ENCODE measurements at regions not wholly inside any gene's neighbourhood (a gene's known extent, or its start where the extent isn't known, plus 50 kb on each side); places are given as distances from the start of the nearest gene placed in this dataset.

DNA sequence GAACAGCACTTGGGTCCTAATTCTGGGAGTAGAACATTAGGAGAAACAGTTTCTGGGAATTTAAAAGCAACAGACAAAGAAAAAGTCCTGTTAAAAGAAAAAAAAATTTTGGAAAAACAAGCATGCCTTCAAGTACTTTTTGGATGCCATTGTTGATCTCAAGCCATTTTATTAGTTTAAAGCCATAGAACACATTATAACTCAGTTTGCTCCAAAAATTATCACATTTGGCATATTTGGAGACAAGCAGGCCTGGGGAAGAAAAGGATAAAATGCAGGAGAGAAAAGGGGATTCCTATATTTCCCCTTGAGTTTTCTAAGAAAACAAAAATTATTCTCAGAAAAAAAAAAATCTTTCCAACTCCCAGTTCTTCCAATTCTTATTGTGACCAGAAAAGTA, 146.8 kb downstream of the TENT5C start (continued):
- TF ChIP-seq, protein P1, sequence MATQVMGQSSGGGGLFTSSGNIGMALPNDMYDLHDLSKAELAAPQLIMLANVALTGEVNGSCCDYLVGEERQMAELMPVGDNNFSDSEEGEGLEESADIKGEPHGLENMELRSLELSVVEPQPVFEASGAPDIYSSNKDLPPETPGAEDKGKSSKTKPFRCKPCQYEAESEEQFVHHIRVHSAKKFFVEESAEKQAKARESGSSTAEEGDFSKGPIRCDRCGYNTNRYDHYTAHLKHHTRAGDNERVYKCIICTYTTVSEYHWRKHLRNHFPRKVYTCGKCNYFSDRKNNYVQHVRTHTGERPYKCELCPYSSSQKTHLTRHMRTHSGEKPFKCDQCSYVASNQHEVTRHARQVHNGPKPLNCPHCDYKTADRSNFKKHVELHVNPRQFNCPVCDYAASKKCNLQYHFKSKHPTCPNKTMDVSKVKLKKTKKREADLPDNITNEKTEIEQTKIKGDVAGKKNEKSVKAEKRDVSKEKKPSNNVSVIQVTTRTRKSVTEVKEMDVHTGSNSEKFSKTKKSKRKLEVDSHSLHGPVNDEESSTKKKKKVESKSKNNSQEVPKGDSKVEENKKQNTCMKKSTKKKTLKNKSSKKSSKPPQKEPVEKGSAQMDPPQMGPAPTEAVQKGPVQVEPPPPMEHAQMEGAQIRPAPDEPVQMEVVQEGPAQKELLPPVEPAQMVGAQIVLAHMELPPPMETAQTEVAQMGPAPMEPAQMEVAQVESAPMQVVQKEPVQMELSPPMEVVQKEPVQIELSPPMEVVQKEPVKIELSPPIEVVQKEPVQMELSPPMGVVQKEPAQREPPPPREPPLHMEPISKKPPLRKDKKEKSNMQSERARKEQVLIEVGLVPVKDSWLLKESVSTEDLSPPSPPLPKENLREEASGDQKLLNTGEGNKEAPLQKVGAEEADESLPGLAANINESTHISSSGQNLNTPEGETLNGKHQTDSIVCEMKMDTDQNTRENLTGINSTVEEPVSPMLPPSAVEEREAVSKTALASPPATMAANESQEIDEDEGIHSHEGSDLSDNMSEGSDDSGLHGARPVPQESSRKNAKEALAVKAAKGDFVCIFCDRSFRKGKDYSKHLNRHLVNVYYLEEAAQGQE (IDR thresholded peaks at IDR 0.05; ENCODE audit: low read depth): no peak
- no peak for TF ChIP-seq SP1 (IDR thresholded peaks at IDR 0.05; ENCODE audit: low read depth)
- TF ChIP-seq ZFX (IDR thresholded peaks at IDR 0.05): no peak
- TF ChIP-seq CEBPB (IDR thresholded peaks at IDR 0.05; ENCODE audit: low read depth): no peak
- TF ChIP-seq ZNF274 (IDR thresholded peaks at IDR 0.05; ENCODE audit: low read depth, low read length): no peak
- TF ChIP-seq, protein P2, sequence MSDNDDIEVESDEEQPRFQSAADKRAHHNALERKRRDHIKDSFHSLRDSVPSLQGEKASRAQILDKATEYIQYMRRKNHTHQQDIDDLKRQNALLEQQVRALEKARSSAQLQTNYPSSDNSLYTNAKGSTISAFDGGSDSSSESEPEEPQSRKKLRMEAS (IDR thresholded peaks at IDR 0.05): no peak
- no peak for TF ChIP-seq EGR1 (IDR thresholded peaks at IDR 0.05; ENCODE audit: low read depth)

DNA sequence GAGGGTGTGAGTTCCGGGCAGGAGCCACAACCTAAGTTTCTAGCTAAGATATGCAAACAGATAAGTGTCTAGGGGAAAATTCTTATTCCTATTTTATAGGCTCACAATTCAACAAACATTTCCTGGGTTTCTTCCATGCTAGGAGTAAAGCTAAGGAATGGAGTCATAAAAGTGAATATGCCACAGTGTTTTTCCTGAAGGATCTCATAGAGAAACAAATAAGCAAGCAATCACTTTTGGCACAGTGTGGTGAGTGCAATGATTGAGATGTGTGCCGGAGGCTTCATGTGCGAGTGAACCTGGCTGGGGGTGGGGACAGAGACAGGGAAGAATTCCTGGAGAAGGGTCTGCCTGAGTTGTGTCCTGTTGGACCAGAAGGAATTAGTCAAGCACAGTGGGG, 147.4 kb downstream of the TENT5C start:
- H3K4me3 ChIP-seq (replicated peaks in 1 of 2; ENCODE audit: low read depth in 1 of 2, low read length in 2 of 2): no peak overlapping the region
- ChIA-PET CTCF (interaction anchor here (0.9 to 2.7 kb wide), 9 partner anchors 10 to 245 kb away, joined by 3 to 31 read pairs (median 5); no protein-coding TSS in a partner anchor), RAD21 (ENCODE audit: low non-redundant PET in 1 of 2, low total read pairs in 2 of 2, uncharacterized antibody in 2 of 2, unreplicated experiment in 2 of 2) (no interaction called here), POLR2A (no interaction called here)
- ATAC-seq: no peak
- H3K79me2 ChIP-seq (ENCODE audit: insufficient read depth, low read length): no peaks in the 10 kb centered on the region
- H3K27ac ChIP-seq (ENCODE audit: low read depth, low read length): no peak overlapping the region
- no peaks in the 10 kb centered on the region for H3K36me3 ChIP-seq (ENCODE audit: control insufficient read depth in 1 of 2, insufficient read depth in 2 of 2, low read length in 2 of 2)
- H4K20me1 ChIP-seq (ENCODE audit: insufficient read depth): no peaks in the 10 kb centered on the region
- no peaks in the 10 kb centered on the region for H3K27me3 ChIP-seq (ENCODE audit: insufficient read depth, low read length)
- peaks cover 0 to 6% of the 10 kb centered on the region in 2 experiments; a peak in 1 of 4 replicates for H3K4me1 ChIP-seq (ENCODE audit: control insufficient read depth in 1 of 2, insufficient read depth in 2 of 2, low read length in 2 of 2)
- no peak overlapping the region for H3K4me2 ChIP-seq (ENCODE audit: low read length)
- peak overlapping the region; percentile 71 for H2AFZ ChIP-seq (ENCODE audit: low read depth, low read length, poor library complexity, severe bottlenecking)
- H3K9me2 ChIP-seq (ENCODE audit: insufficient read depth): no peaks in the 10 kb centered on the region
- intact Hi-C loops (cut with micrococcal nuclease): loop anchor here (5.0 to 10.0 kb wide), 3 partner anchors 41 to 628 kb away; partner anchors contain the start of gene TRIM45
- no peak overlapping the region for H3K9ac ChIP-seq (ENCODE audit: low read length)
- DNase-seq (ENCODE audit: low read depth, low spot score): no peak
- TF ChIP-seq TCF7L2 (IDR thresholded peaks at IDR 0.05; ENCODE audit: borderline replicate concordance, extremely low read depth, insufficient read depth, insufficient read length) (no peak), YY1 (IDR thresholded peaks at IDR 0.05; ENCODE audit: extremely low read depth, insufficient replicate concordance, low read depth, low read length) (no peak), POLR2A (IDR thresholded peaks at IDR 0.05; ENCODE audit: borderline replicate concordance, extremely low read depth, insufficient read depth, insufficient read length) (no peak), ELF1 (IDR thresholded peaks at IDR 0.05; ENCODE audit: borderline replicate concordance, low read depth) (no peak)
- TF ChIP-seq, protein P3, sequence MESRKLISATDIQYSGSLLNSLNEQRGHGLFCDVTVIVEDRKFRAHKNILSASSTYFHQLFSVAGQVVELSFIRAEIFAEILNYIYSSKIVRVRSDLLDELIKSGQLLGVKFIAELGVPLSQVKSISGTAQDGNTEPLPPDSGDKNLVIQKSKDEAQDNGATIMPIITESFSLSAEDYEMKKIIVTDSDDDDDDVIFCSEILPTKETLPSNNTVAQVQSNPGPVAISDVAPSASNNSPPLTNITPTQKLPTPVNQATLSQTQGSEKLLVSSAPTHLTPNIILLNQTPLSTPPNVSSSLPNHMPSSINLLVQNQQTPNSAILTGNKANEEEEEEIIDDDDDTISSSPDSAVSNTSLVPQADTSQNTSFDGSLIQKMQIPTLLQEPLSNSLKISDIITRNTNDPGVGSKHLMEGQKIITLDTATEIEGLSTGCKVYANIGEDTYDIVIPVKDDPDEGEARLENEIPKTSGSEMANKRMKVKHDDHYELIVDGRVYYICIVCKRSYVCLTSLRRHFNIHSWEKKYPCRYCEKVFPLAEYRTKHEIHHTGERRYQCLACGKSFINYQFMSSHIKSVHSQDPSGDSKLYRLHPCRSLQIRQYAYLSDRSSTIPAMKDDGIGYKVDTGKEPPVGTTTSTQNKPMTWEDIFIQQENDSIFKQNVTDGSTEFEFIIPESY (IDR thresholded peaks at IDR 0.05; ENCODE audit: extremely low read depth, insufficient replicate concordance, low read length): no peak
- TF ChIP-seq, protein P2 (IDR thresholded peaks at IDR 0.05): no peak
- BruUV-seq (replicated peaks): no TSS peak
- no peaks in the 10 kb centered on the region for H3K9me3 ChIP-seq (ENCODE audit: control insufficient read depth in 1 of 2, insufficient read depth in 1 of 2, low read depth in 1 of 2, low read length in 2 of 2)
